HCT116 (cell line): ENCODE measurements at regions not wholly inside any gene's neighbourhood (a gene's known extent, or its start where the extent isn't known, plus 50 kb on each side); places are given as distances from the start of the nearest gene placed in this dataset.

ENCODE experiments used
- ATAC-seq: fragments of 200-7000 bp; cut with Tn5 transposase; 2 replicates; pipeline ENCODE4 v1.9.1; 2020; ENCODE audit warnings: mild to moderate bottlenecking, moderate library complexity
- BruUV-seq: library from RNA; stranded (reverse); fragments of 400-500 nt; replicated peaks from 2 replicates; lab custom pipeline; 2021; lab: Mats Ljungman, UMichigan
- CTCF ChIA-PET: fragments of 300-600 bp; sonication (Branson Sonifier 250); formaldehyde crosslinking; loops from one replicate; lab custom pipeline; 2021; ENCODE audit warnings: antibody characterized with exemption; lab: Charles Lee
- POLR2A ChIA-PET: fragments of 300-600, 350-600 bp; sonication (Branson Sonifier 250); formaldehyde crosslinking; loops from one replicate; lab custom pipeline; 2021; ENCODE audit warnings: antibody characterized with exemption; lab: Charles Lee
- RAD21 ChIA-PET, 2 experiments: fragments of 300-600 bp; sonication (Branson Sonifier 250); formaldehyde crosslinking; loops; one replicate each; lab custom pipeline; 2023; ENCODE audit warnings: low total read pairs in 2 of 2; ENCODE audit not compliant: uncharacterized antibody in 2 of 2, unreplicated experiment in 2 of 2, low non-redundant PET in 1 of 2; lab: Charles Lee
- DNase-seq: peaks from one replicate; pipeline ENCODE4 v3.0.0-alpha.2; 2010; ENCODE audit warnings: low read depth, low spot score
- H2AFZ ChIP-seq: fragments of 200-600 bp; shearing (Covaris generic), sonication (generic); 2 replicates; pipeline ENCODE4 v1.6.1; 2017; ENCODE audit warnings: low read depth, mixed run types, mixed read lengths, antibody characterized with exemption, low read length; ENCODE audit not compliant: poor library complexity, severe bottlenecking
- H3K27ac ChIP-seq: 2 replicates; pipeline ENCODE4 v1.5.1; 2012; ENCODE audit warnings: low read depth, low read length
- H3K27me3 ChIP-seq: fragments of 200-600 bp; sonication (generic); 2 replicates; pipeline ENCODE4 v1.6.1; 2016; ENCODE audit warnings: mixed run types, low read length, mixed read lengths; ENCODE audit not compliant: insufficient read depth
- H3K36me3 ChIP-seq, 2 experiments: fragments of 200-500 bp in 1 of 2; fragments of 200-600 bp in 1 of 2; sonication (Bioruptor generic) in 1 of 2; sonication (generic) in 1 of 2; 2 replicates each; pipeline versions ENCODE4 v1.5.1 to v1.6.1; 2014 to 2016; ENCODE audit warnings: low read length in 2 of 2, inconsistent platforms in 1 of 2, mixed read lengths in 1 of 2, mixed run types in 1 of 2; ENCODE audit not compliant: insufficient read depth in 2 of 2, control insufficient read depth in 1 of 2
- H3K4me1 ChIP-seq, 2 experiments: fragments of 200-600 bp in 1 of 2; sonication (generic) in 1 of 2; 2 replicates each; pipeline versions ENCODE4 v1.5.1 to v1.6.1; 2012 to 2017; ENCODE audit warnings: low read length in 2 of 2, inconsistent platforms in 1 of 2, mild to moderate bottlenecking in 1 of 2, mixed read lengths in 1 of 2, mixed run types in 1 of 2, moderate library complexity in 1 of 2; ENCODE audit not compliant: insufficient read depth in 2 of 2, control insufficient read depth in 1 of 2
- H3K4me2 ChIP-seq: fragments of 200-600 bp; sonication (generic); 2 replicates; pipeline ENCODE4 v1.6.1; 2017; ENCODE audit warnings: mixed run types, low read length, mixed read lengths
- H3K4me3 ChIP-seq, 2 experiments: fragments of 200-600 bp in 1 of 2; sonication (generic) in 1 of 2; replicated peaks in 1 of 2; 2 replicates each; pipeline ENCODE4 v1.5.1; 2011 to 2016; ENCODE audit warnings: low read length in 2 of 2, control low read depth in 1 of 2, low read depth in 1 of 2, mild to moderate bottlenecking in 1 of 2, mixed read lengths in 1 of 2, mixed run types in 1 of 2
- H3K79me2 ChIP-seq: fragments of 200-600 bp; sonication (generic); 2 replicates; pipeline ENCODE4 v1.6.1; 2017; ENCODE audit warnings: mild to moderate bottlenecking, mixed run types, low read length, moderate library complexity, mixed read lengths; ENCODE audit not compliant: insufficient read depth
- H3K9ac ChIP-seq: fragments of 200-600 bp; sonication (generic); 2 replicates; pipeline ENCODE4 v1.6.1; 2016; ENCODE audit warnings: low read length, mixed read lengths
- H3K9me2 ChIP-seq: fragments of 200-600 bp; sonication (generic), shearing (Covaris generic); 2 replicates; pipeline ENCODE4 v1.6.1; 2017; ENCODE audit warnings: mixed run types, mild to moderate bottlenecking, moderate library complexity; ENCODE audit not compliant: insufficient read depth
- H3K9me3 ChIP-seq, 2 experiments: fragments of 200-500 bp in 1 of 2; fragments of 200-600 bp in 1 of 2; sonication (Bioruptor generic) in 1 of 2; sonication (generic) in 1 of 2; 2 replicates each; pipeline ENCODE4 v1.6.1; 2014 to 2017; ENCODE audit warnings: low read length in 2 of 2, mixed read lengths in 2 of 2, inconsistent platforms in 1 of 2, low read depth in 1 of 2, mild to moderate bottlenecking in 1 of 2, mixed run types in 1 of 2, moderate library complexity in 1 of 2; ENCODE audit not compliant: control insufficient read depth in 1 of 2, insufficient read depth in 1 of 2
- H4K20me1 ChIP-seq: fragments of 200-600 bp; sonication (generic), shearing (Covaris generic); 2 replicates; pipeline ENCODE4 v1.6.1; 2017; ENCODE audit warnings: mixed run types, mild to moderate bottlenecking, moderate library complexity; ENCODE audit not compliant: insufficient read depth
- CBX3 ChIP-seq: IDR thresholded peaks from 2 replicates; pipeline ENCODE4 v1.6.1; 2012; ENCODE audit warnings: low read depth
- EGR1 ChIP-seq: IDR thresholded peaks from 2 replicates; pipeline ENCODE4 v1.6.1; 2012; ENCODE audit warnings: low read depth
- EZH2 ChIP-seq: fragments of 200-600 bp; sonication (generic); IDR thresholded peaks from 2 replicates; pipeline ENCODE4 v1.6.1; 2017; ENCODE audit warnings: antibody characterized with exemption, mixed run types
- FOSL1 ChIP-seq: IDR thresholded peaks from 2 replicates; pipeline ENCODE4 v1.6.1; 2012; ENCODE audit warnings: low read depth
- POLR2A ChIP-seq: IDR thresholded peaks from 2 replicates; pipeline ENCODE4 v1.7.0; 2011; ENCODE audit warnings: borderline replicate concordance; ENCODE audit not compliant: insufficient read depth, insufficient read length; ENCODE audit errors: extremely low read depth
- POLR2AphosphoS5 ChIP-seq: IDR thresholded peaks from 2 replicates; pipeline ENCODE4 v1.6.1; 2011; ENCODE audit warnings: mild to moderate bottlenecking, low read depth, low read length, moderate library complexity
- SRF ChIP-seq: IDR thresholded peaks from 2 replicates; pipeline ENCODE4 v1.6.1; 2012; ENCODE audit warnings: low read depth
- TCF7L2 ChIP-seq: IDR thresholded peaks from 2 replicates; pipeline ENCODE4 v1.7.0; 2011; ENCODE audit warnings: borderline replicate concordance, inconsistent platforms; ENCODE audit not compliant: insufficient read depth, insufficient read length; ENCODE audit errors: extremely low read depth
- YY1 ChIP-seq: IDR thresholded peaks from 2 replicates; pipeline ENCODE4 v1.6.1; 2011; ENCODE audit warnings: low read length, low read depth, moderate library complexity, mild to moderate bottlenecking; ENCODE audit not compliant: insufficient replicate concordance; ENCODE audit errors: extremely low read depth
- ZNF274 ChIP-seq: fragments of 200-500 bp; sonication (Bioruptor generic); IDR thresholded peaks from 2 replicates; pipeline ENCODE4 v1.6.1; 2014; ENCODE audit warnings: mild to moderate bottlenecking, low read depth, low read length, inconsistent platforms
- intact Hi-C: fragments of 100-400 bp; cut with micrococcal nuclease; formaldehyde crosslinking; loops from 2 replicates; pipeline ENCODE4 v1.10.0; 2022
- TF ChIP-seq, protein P1 (sequence below): IDR thresholded peaks from 2 replicates; pipeline ENCODE4 v1.6.1; 2011; ENCODE audit warnings: mild to moderate bottlenecking, low read length, moderate library complexity; ENCODE audit not compliant: insufficient replicate concordance; ENCODE audit errors: extremely low read depth
- TF ChIP-seq, protein P2 (sequence below): IDR thresholded peaks from 2 replicates; pipeline ENCODE4 v1.6.1; 2012; ENCODE audit warnings: low read depth

DNA sequence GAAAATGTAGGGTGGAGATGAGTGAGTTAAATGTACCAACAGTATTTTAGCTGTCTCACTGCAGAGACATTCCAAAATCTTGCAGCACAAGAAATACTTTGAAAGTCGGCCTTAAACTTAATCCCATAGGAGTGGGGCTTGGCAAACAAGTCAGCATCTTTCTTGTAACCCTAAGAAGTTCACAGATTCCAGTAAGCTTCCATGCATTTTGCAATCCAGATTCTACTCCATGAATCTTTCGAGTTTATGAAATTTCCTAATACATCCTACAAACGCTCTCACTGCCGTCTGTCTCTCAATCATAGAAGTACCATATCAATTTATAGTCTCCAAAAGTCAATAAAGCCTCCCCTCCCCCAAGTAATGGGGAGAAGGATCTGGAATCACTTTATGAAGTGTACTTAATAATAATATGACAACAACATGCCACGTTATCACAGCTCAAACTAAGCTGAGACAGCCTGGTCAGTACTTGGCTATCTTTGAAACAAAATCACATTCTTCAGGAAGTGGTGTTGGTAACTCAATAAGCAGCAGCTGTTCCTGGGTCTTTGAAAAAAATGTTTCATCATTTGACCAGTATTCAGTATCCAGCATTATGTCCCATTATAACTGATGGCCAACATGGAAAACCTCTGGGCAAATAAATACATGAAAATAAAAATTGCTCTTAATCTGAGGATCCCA is 317.4 kb upstream of the RUNX1 start:
- Histone ChIP-seq H3K9me2 (no peaks in the 10 kb centered on the region), H3K79me2 (no peaks in the 10 kb centered on the region), H3K9ac (no peak overlapping the region), H3K4me2 (no peak overlapping the region), H3K9me3 (no peaks in the 10 kb centered on the region), H2AFZ (no peak overlapping the region), H3K27ac (no peak overlapping the region), H4K20me1 (no peaks in the 10 kb centered on the region), H3K27me3 (no peaks in the 10 kb centered on the region), H3K36me3 (no peaks in the 10 kb centered on the region), H3K4me1 (no peaks in the 10 kb centered on the region), H3K4me3 (no peak overlapping the region)
- no peak for ATAC-seq
- no TSS peak for BruUV-seq
- intact Hi-C loops, result no loop called here
- ChIA-PET CTCF (no interaction called here), RAD21 (no interaction called here), POLR2A (interaction anchor here (0.5 kb wide), 1 partner anchor 225 kb away, joined by 3 read pairs; no protein-coding TSS in a partner anchor)
- no peak for TF ChIP-seq YY1
- no peak for TF ChIP-seq TCF7L2
- DNase-seq, result no peak

DNA sequence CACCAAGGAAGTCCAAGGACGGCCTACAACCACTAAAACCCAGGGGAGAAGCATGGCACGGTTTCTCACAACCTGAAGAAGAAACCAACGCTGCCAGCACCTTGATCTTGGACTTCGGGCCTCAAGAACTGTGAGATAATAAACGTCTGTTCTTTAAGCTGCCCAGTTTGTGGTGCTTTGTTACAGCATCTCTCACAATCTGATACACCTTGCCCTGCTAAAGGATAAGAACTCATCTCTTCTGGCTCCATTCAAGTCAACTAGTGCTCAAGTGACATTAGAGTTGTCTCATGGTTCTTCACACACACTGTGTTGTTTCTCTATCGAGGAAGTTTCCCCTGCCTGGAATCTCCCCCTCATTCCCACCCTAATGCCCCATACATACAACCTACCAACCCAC is 314.4 kb upstream of the RUNX1 start:
- POLR2A ChIA-PET, result no interaction called here

More for the DNA sequence above, 314.4 kb upstream of the RUNX1 start:
- H3K27me3 ChIP-seq, result no peaks in the 10 kb centered on the region
- intact Hi-C loops, result no loop called here
- H3K27ac ChIP-seq, result no peak overlapping the region
- H3K36me3 ChIP-seq, result no peaks in the 10 kb centered on the region
- H3K4me1 ChIP-seq, result no peaks in the 10 kb centered on the region
- DNase-seq (no peak), ATAC-seq (no peak)
- no peaks in the 10 kb centered on the region for H3K9me2 ChIP-seq
- no peak for TF ChIP-seq FOSL1
- TF ChIP-seq, protein P1, sequence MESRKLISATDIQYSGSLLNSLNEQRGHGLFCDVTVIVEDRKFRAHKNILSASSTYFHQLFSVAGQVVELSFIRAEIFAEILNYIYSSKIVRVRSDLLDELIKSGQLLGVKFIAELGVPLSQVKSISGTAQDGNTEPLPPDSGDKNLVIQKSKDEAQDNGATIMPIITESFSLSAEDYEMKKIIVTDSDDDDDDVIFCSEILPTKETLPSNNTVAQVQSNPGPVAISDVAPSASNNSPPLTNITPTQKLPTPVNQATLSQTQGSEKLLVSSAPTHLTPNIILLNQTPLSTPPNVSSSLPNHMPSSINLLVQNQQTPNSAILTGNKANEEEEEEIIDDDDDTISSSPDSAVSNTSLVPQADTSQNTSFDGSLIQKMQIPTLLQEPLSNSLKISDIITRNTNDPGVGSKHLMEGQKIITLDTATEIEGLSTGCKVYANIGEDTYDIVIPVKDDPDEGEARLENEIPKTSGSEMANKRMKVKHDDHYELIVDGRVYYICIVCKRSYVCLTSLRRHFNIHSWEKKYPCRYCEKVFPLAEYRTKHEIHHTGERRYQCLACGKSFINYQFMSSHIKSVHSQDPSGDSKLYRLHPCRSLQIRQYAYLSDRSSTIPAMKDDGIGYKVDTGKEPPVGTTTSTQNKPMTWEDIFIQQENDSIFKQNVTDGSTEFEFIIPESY, result no peak
- no peak for TF ChIP-seq EGR1
- TF ChIP-seq POLR2A, result no peak
- TF ChIP-seq EZH2, result no peak
- TF ChIP-seq, protein P2, sequence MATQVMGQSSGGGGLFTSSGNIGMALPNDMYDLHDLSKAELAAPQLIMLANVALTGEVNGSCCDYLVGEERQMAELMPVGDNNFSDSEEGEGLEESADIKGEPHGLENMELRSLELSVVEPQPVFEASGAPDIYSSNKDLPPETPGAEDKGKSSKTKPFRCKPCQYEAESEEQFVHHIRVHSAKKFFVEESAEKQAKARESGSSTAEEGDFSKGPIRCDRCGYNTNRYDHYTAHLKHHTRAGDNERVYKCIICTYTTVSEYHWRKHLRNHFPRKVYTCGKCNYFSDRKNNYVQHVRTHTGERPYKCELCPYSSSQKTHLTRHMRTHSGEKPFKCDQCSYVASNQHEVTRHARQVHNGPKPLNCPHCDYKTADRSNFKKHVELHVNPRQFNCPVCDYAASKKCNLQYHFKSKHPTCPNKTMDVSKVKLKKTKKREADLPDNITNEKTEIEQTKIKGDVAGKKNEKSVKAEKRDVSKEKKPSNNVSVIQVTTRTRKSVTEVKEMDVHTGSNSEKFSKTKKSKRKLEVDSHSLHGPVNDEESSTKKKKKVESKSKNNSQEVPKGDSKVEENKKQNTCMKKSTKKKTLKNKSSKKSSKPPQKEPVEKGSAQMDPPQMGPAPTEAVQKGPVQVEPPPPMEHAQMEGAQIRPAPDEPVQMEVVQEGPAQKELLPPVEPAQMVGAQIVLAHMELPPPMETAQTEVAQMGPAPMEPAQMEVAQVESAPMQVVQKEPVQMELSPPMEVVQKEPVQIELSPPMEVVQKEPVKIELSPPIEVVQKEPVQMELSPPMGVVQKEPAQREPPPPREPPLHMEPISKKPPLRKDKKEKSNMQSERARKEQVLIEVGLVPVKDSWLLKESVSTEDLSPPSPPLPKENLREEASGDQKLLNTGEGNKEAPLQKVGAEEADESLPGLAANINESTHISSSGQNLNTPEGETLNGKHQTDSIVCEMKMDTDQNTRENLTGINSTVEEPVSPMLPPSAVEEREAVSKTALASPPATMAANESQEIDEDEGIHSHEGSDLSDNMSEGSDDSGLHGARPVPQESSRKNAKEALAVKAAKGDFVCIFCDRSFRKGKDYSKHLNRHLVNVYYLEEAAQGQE, result no peak
- no peak for TF ChIP-seq YY1
- TF ChIP-seq POLR2AphosphoS5, result no peak
- TF ChIP-seq CBX3, result no peak
- TF ChIP-seq SRF, result no peak
- TF ChIP-seq ZNF274, result no peak
- no peak overlapping the region for H3K9ac ChIP-seq
- H4K20me1 ChIP-seq, result no peaks in the 10 kb centered on the region
- H2AFZ ChIP-seq, result no peak overlapping the region
- H3K79me2 ChIP-seq, result no peaks in the 10 kb centered on the region
- no peak overlapping the region for H3K4me2 ChIP-seq
- BruUV-seq, result no TSS peak
- ChIA-PET RAD21 (no interaction called here), CTCF (no interaction called here)
- no peaks in the 10 kb centered on the region for H3K9me3 ChIP-seq
- no peak overlapping the region for H3K4me3 ChIP-seq
